ENCODE measurements at regions not wholly inside any gene's neighbourhood (a gene's known extent, or its start where the extent isn't known, plus 50 kb on each side); places are given as distances from the start of the nearest gene placed in this dataset.

DNA sequence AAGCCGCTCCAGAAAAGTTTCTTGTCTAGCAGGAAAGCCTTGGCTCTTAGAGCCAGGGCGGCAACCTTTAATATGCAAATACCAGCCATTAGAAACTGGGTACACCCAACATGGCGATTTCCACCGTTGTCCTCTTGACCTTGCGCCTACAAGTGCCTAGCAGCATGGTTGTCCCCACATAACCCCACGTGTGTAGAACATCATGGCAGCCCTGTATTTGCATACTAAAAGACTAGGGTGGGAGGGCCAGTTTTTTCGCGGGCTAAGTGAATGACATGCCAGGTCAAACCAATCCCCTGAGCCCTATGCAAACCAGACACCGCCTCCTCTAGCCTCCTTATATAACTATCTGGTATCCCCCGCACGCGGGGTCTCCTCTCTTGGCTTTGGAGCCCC, 58.4 kb upstream of the FZD8 start:
- Mint-ChIP-seq H3K27me3 (ENCODE audit: unreplicated experiment) (no peaks in the 10 kb centered on the region), H3K27ac (ENCODE audit: unreplicated experiment) (no peak overlapping the region), H3K9me3 (ENCODE audit: unreplicated experiment) (no peaks in the 10 kb centered on the region), H3K4me3 (ENCODE audit: unreplicated experiment) (no peak overlapping the region), H3K4me1 (ENCODE audit: unreplicated experiment) (peaks cover 3% of the 10 kb centered on the region), H3K36me3 (ENCODE audit: low read depth, unreplicated experiment) (no peaks in the 10 kb centered on the region)
- no peak for DNase-seq (ENCODE audit: low spot score)
- TF ChIP-seq CTCF (IDR thresholded peaks at IDR 0.05; ENCODE audit: unreplicated experiment): no peak

GRCh38 chr10:35699848-35700486, 57.9 kb upstream of the FZD8 start:
- no peaks in the 10 kb centered on the region for H3K9me3 Mint-ChIP-seq (ENCODE audit: unreplicated experiment)
- no peaks in the 10 kb centered on the region for H3K36me3 Mint-ChIP-seq (ENCODE audit: low read depth, unreplicated experiment)
- no peak for DNase-seq (ENCODE audit: low spot score)
- no peak overlapping the region for H3K27ac Mint-ChIP-seq (ENCODE audit: unreplicated experiment)
- no peaks in the 10 kb centered on the region for H3K27me3 Mint-ChIP-seq (ENCODE audit: unreplicated experiment)
- TF ChIP-seq CTCF (IDR thresholded peaks at IDR 0.05; ENCODE audit: unreplicated experiment): no peak
- H3K4me1 Mint-ChIP-seq (ENCODE audit: unreplicated experiment): peaks cover 3% of the 10 kb centered on the region
- no peak overlapping the region for H3K4me3 Mint-ChIP-seq (ENCODE audit: unreplicated experiment)

DNA sequence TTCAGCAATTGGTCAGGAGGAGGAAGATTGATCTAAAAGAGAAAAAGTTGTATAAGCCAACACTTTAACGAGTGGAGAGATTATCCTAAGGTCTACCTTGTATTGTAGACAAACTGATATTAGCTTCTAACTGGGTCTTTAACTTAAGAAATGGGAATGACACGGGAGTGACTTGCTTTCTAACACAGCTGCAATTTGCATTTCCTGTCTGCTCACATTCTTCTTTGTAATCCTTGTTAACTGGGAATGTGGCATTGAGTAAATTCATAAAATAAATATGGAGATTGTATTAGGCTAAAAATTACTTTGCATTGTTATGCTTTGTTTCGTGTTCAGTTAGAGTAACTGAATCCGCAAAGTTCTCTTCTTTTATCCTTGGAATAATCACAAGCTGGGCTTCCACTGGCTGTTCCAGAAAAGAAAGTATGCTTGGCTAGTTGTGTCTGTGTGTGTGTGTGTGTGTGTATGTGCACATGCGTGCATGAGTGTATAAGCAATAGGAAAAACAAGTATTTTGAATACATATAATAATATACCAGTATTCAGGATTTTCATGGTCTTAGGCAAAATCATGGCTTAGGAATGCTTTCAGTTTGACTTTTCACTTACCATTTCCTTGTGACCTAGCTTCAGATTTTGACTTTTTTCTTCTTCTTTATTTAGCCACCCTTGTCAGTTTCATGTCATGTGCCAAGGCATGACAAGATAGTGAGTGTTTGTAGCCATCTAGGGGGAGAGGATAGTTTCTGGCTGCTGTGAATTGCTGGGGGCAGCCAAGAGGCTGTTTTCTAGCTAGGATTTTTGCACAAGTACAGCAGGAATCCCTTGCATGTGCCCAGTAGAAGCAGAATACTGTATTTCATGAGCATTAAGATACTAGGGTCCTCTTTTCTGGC, 54.5 kb upstream of the FZD8 start:
- Mint-ChIP-seq H3K9me3 (ENCODE audit: unreplicated experiment) (no peaks in the 10 kb centered on the region), H3K36me3 (ENCODE audit: low read depth, unreplicated experiment) (no peaks in the 10 kb centered on the region), H3K4me1 (ENCODE audit: unreplicated experiment) (peaks cover 3% of the 10 kb centered on the region), H3K27me3 (ENCODE audit: unreplicated experiment) (no peaks in the 10 kb centered on the region), H3K27ac (ENCODE audit: unreplicated experiment) (no peak overlapping the region), H3K4me3 (ENCODE audit: unreplicated experiment) (no peak overlapping the region)
- no peak for DNase-seq (ENCODE audit: low spot score)
- no peak for TF ChIP-seq CTCF (IDR thresholded peaks at IDR 0.05; ENCODE audit: unreplicated experiment)

- H3K4me1 Mint-ChIP-seq (ENCODE audit: unreplicated experiment): peaks cover 12% of the 10 kb centered on the region
- H3K9me3 Mint-ChIP-seq (ENCODE audit: unreplicated experiment): no peaks in the 10 kb centered on the region
- H3K27ac Mint-ChIP-seq (ENCODE audit: unreplicated experiment): no peak overlapping the region
- peaks cover 2% of the 10 kb centered on the region for H3K27me3 Mint-ChIP-seq (ENCODE audit: unreplicated experiment)
- DNase-seq (ENCODE audit: low spot score): no peak
- H3K4me3 Mint-ChIP-seq (ENCODE audit: unreplicated experiment): no peak overlapping the region
- no peak for TF ChIP-seq CTCF (IDR thresholded peaks at IDR 0.05; ENCODE audit: unreplicated experiment)
- H3K36me3 Mint-ChIP-seq (ENCODE audit: low read depth, unreplicated experiment): no peaks in the 10 kb centered on the region
Observed at GRCh38 chr10:35693800-35694199, 51.7 kb upstream of the FZD8 start.

Data from endothelial cell (in vitro differentiated cells).